Renal cortex interstitium (tissue), 11 donors: ENCODE measurements at regions not wholly inside any gene's neighbourhood (a gene's known extent, or its start where the extent isn't known, plus 50 kb on each side); places are given as distances from the start of the nearest gene placed in this dataset.
"Not testable (repeated sequence)": the region's sequence is repeated elsewhere in the genome, so short reads cannot be mapped to it uniquely, and the experiment has no call there.

Experiments
- DNase-seq, 11 donors: peaks; one replicate each; pipeline ENCODE4 v3.0.0-alpha.2; 2013; ENCODE audit warnings: low read depth in 9 of 11, low spot score in 4 of 11; ENCODE audit errors: extremely low read depth in 1 of 11

DNA sequence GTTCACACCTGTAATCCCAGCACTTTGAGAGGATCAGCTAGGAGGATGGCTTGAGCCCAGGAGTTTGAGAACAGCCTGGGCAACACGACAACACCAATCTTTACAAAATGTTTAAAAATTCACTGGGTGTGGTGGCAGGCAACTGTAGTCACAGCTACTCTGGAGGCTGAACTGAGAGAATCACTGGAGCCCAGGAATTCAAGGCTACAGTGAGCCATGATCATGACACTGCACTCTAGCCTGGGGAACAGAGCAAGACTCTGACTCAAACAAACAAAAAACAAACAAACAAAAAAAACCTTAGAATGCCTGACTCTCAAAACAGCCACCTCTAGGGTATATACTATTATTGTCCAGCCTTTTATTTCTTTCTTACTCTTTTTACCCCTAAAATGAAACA, 56.5 kb upstream of the PAPSS2 start:
- DNase-seq, result no peak

DNA sequence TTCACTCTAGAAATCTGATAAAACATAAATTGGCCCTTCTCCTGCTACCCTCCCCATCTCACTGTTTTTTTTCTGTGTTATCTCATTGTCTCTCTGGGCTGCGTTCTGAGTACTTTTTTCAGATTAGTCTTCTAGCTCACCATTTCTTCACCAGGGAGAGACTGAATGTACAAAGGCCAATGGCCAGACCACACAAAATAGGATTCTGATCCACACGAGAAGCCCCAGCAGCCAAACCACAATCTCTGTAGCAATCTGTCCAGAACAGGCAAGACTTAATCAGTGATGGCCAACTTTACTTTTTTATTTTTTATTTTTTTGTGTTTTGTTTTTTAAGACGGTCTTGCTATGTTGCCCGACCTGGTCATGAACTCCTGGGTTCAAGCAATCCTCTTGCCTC, 55.9 kb upstream of the PAPSS2 start:
- DNase-seq, result no peak

DNA sequence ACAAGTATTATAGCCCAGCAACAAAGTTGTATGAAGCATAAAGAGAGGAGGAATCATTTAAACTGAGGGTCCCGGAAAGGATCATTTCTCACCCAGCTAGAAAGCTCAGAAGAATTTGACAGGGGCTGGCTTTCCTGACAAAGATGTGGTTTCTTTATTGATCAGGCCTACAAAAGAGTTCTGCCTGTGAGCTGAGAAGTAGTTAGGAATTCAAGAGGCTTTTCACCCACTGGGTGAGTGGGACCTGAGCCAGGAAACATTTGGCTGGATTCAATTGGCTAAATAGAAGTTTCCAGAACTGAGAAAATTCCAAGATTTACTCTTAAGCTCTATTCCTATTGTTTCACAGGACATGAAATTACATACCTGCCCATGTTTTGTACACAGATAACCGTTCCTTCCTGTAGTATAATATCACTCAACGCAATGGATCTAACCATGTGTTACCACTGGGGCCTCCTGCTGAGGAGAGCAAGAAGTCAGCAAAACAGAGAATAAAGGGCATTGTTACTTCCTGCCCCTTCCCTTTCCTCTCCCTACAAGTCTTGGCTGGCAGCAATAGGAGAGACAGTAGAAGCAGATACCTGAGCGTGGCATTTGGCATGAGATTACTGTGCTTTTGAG, 53.9 kb upstream of the PAPSS2 start:
- no peak for DNase-seq

DNA sequence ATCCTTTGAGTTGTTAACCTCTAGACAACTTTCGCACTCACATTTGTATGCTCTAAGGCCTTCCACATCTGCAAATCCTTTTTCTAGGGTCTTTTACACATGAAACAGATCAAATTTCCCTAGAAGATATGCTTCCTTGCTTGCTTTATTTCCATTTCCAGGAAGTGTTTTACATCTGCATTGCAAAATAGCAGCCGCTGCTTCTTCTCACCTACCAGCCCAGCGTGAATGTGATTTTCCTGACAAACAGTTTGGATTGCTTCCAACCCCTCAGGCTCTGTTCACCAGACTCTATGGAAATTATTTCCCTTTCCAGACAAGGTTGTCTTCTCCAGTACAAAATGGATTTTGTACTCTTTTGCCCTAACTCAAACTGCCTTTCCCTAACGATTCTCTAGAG, 50.9 kb upstream of the PAPSS2 start:
- peak in 3 of 11 donors; percentile 4 to 18 (median 12) for DNase-seq

DNA sequence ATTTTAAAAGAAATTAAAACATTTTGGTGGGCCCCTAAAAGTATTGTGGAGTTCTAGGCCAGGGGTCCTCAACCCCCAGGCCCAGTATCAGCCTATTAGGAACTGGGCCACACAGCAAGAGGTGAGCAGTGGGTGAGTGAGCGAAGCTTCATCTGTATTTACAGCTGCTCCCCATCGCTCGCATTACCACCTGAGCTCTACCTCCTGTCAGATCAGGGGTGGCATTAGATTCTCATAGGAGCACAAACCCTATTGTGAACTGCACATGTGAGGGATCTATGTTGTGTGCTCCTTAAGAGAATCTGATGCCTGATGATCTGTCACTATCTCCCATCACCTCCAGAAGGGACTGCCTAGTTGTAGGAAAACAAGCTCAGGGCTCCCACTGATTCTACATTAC, 50.1 kb upstream of the PAPSS2 start:
- not testable (repeated sequence) for DNase-seq
